HCT116 (cell line): ENCODE measurements at regions not wholly inside any gene's neighbourhood (a gene's known extent, or its start where the extent isn't known, plus 50 kb on each side); places are given as distances from the start of the nearest gene placed in this dataset.
A peak's percentile ranks its signal among the peaks of the same experiment; 100 is the strongest.
"Not testable (repeated sequence)": the region's sequence is repeated elsewhere in the genome, so short reads cannot be mapped to it uniquely, and the experiment has no call there.

Experiments used
- ATAC-seq: fragments of 200-7000 bp; cut with Tn5 transposase; 2 replicates; pipeline ENCODE4 v1.9.1; 2020; ENCODE audit warnings: mild to moderate bottlenecking, moderate library complexity
- BruUV-seq: library from RNA; stranded (reverse); fragments of 400-500 nt; replicated peaks from 2 replicates; lab custom pipeline; 2021; lab: Mats Ljungman, UMichigan
- CTCF ChIA-PET: fragments of 300-600 bp; sonication (Branson Sonifier 250); formaldehyde crosslinking; loops from one replicate; lab custom pipeline; 2021; ENCODE audit warnings: antibody characterized with exemption; lab: Charles Lee
- POLR2A ChIA-PET: fragments of 300-600, 350-600 bp; sonication (Branson Sonifier 250); formaldehyde crosslinking; loops from one replicate; lab custom pipeline; 2021; ENCODE audit warnings: antibody characterized with exemption; lab: Charles Lee
- RAD21 ChIA-PET, 2 experiments: fragments of 300-600 bp; sonication (Branson Sonifier 250); formaldehyde crosslinking; loops; one replicate each; lab custom pipeline; 2023; ENCODE audit warnings: low total read pairs in 2 of 2; ENCODE audit not compliant: uncharacterized antibody in 2 of 2, unreplicated experiment in 2 of 2, low non-redundant PET in 1 of 2; lab: Charles Lee
- DNase-seq: peaks from one replicate; pipeline ENCODE4 v3.0.0-alpha.2; 2010; ENCODE audit warnings: low read depth, low spot score
- H2AFZ ChIP-seq: fragments of 200-600 bp; shearing (Covaris generic), sonication (generic); 2 replicates; pipeline ENCODE4 v1.6.1; 2017; ENCODE audit warnings: low read depth, mixed run types, mixed read lengths, antibody characterized with exemption, low read length; ENCODE audit not compliant: poor library complexity, severe bottlenecking
- H3K27ac ChIP-seq: 2 replicates; pipeline ENCODE4 v1.5.1; 2012; ENCODE audit warnings: low read depth, low read length
- H3K27me3 ChIP-seq: fragments of 200-600 bp; sonication (generic); 2 replicates; pipeline ENCODE4 v1.6.1; 2016; ENCODE audit warnings: mixed run types, low read length, mixed read lengths; ENCODE audit not compliant: insufficient read depth
- H3K36me3 ChIP-seq, 2 experiments: fragments of 200-500 bp in 1 of 2; fragments of 200-600 bp in 1 of 2; sonication (Bioruptor generic) in 1 of 2; sonication (generic) in 1 of 2; 2 replicates each; pipeline versions ENCODE4 v1.5.1 to v1.6.1; 2014 to 2016; ENCODE audit warnings: low read length in 2 of 2, inconsistent platforms in 1 of 2, mixed read lengths in 1 of 2, mixed run types in 1 of 2; ENCODE audit not compliant: insufficient read depth in 2 of 2, control insufficient read depth in 1 of 2
- H3K4me1 ChIP-seq, 2 experiments: fragments of 200-600 bp in 1 of 2; sonication (generic) in 1 of 2; 2 replicates each; pipeline versions ENCODE4 v1.5.1 to v1.6.1; 2012 to 2017; ENCODE audit warnings: low read length in 2 of 2, inconsistent platforms in 1 of 2, mild to moderate bottlenecking in 1 of 2, mixed read lengths in 1 of 2, mixed run types in 1 of 2, moderate library complexity in 1 of 2; ENCODE audit not compliant: insufficient read depth in 2 of 2, control insufficient read depth in 1 of 2
- H3K4me2 ChIP-seq: fragments of 200-600 bp; sonication (generic); 2 replicates; pipeline ENCODE4 v1.6.1; 2017; ENCODE audit warnings: mixed run types, low read length, mixed read lengths
- H3K4me3 ChIP-seq, 2 experiments: fragments of 200-600 bp in 1 of 2; sonication (generic) in 1 of 2; replicated peaks in 1 of 2; 2 replicates each; pipeline ENCODE4 v1.5.1; 2011 to 2016; ENCODE audit warnings: low read length in 2 of 2, control low read depth in 1 of 2, low read depth in 1 of 2, mild to moderate bottlenecking in 1 of 2, mixed read lengths in 1 of 2, mixed run types in 1 of 2
- H3K79me2 ChIP-seq: fragments of 200-600 bp; sonication (generic); 2 replicates; pipeline ENCODE4 v1.6.1; 2017; ENCODE audit warnings: mild to moderate bottlenecking, mixed run types, low read length, moderate library complexity, mixed read lengths; ENCODE audit not compliant: insufficient read depth
- H3K9ac ChIP-seq: fragments of 200-600 bp; sonication (generic); 2 replicates; pipeline ENCODE4 v1.6.1; 2016; ENCODE audit warnings: low read length, mixed read lengths
- H3K9me2 ChIP-seq: fragments of 200-600 bp; sonication (generic), shearing (Covaris generic); 2 replicates; pipeline ENCODE4 v1.6.1; 2017; ENCODE audit warnings: mixed run types, mild to moderate bottlenecking, moderate library complexity; ENCODE audit not compliant: insufficient read depth
- H3K9me3 ChIP-seq, 2 experiments: fragments of 200-500 bp in 1 of 2; fragments of 200-600 bp in 1 of 2; sonication (Bioruptor generic) in 1 of 2; sonication (generic) in 1 of 2; 2 replicates each; pipeline ENCODE4 v1.6.1; 2014 to 2017; ENCODE audit warnings: low read length in 2 of 2, mixed read lengths in 2 of 2, inconsistent platforms in 1 of 2, low read depth in 1 of 2, mild to moderate bottlenecking in 1 of 2, mixed run types in 1 of 2, moderate library complexity in 1 of 2; ENCODE audit not compliant: control insufficient read depth in 1 of 2, insufficient read depth in 1 of 2
- H4K20me1 ChIP-seq: fragments of 200-600 bp; sonication (generic), shearing (Covaris generic); 2 replicates; pipeline ENCODE4 v1.6.1; 2017; ENCODE audit warnings: mixed run types, mild to moderate bottlenecking, moderate library complexity; ENCODE audit not compliant: insufficient read depth
- CEBPB ChIP-seq: IDR thresholded peaks from 2 replicates; pipeline ENCODE4 v1.6.1; 2012; ENCODE audit warnings: low read depth
- FOSL1 ChIP-seq: IDR thresholded peaks from 2 replicates; pipeline ENCODE4 v1.6.1; 2012; ENCODE audit warnings: low read depth
- POLR2A ChIP-seq: IDR thresholded peaks from 2 replicates; pipeline ENCODE4 v1.7.0; 2011; ENCODE audit warnings: borderline replicate concordance; ENCODE audit not compliant: insufficient read depth, insufficient read length; ENCODE audit errors: extremely low read depth
- SP1 ChIP-seq: IDR thresholded peaks from 2 replicates; pipeline ENCODE4 v1.6.1; 2012; ENCODE audit warnings: low read depth
- TCF7L2 ChIP-seq: IDR thresholded peaks from 2 replicates; pipeline ENCODE4 v1.7.0; 2011; ENCODE audit warnings: borderline replicate concordance, inconsistent platforms; ENCODE audit not compliant: insufficient read depth, insufficient read length; ENCODE audit errors: extremely low read depth
- intact Hi-C: fragments of 100-400 bp; cut with micrococcal nuclease; formaldehyde crosslinking; loops from 2 replicates; pipeline ENCODE4 v1.10.0; 2022

DNA sequence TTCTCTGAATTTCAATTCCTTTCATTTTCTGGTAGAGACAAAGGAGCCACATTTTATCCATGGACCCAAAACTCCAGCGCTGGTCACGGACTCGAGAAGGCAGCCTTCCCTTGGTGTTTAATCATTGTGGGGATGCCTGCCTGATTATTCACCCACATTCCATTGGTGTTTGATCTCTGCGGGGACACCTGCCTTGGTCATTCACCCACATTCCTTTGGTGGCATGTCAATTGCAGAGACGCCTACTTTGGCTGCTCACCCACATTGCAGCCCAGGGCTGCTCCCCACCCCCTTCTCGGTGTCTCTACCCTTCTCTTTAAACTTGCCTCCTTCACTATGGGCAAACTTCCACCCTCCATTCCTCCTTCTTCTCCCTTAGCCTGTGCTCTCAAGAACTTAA is 780.7 kb upstream of the POU3F4 start:
- intact Hi-C loops, H3K27me3 ChIP-seq, RAD21 ChIA-PET, BruUV-seq, H3K9ac ChIP-seq, H3K9me2 ChIP-seq, H3K9me3 ChIP-seq, POLR2A ChIA-PET, CTCF ChIA-PET, H3K79me2 ChIP-seq, H3K36me3 ChIP-seq, H2AFZ ChIP-seq, H4K20me1 ChIP-seq, H3K27ac ChIP-seq, H3K4me3 ChIP-seq: not testable (repeated sequence)
- TF ChIP-seq TCF7L2 (peak; percentile 22), SP1 (peak; percentile 20; the same call in 1 of the 2 replicates), FOSL1 (0 out of 2 replicates have a peak, but pooled peaks have one; percentile 13)
- DNase-seq = peak; percentile 4
- peaks cover 0 to 13% of the 10 kb centered on the region in 2 experiments; a peak in 1 of 4 replicates for H3K4me1 ChIP-seq
- H3K4me2 ChIP-seq = peak overlapping the region; percentile 60
- peak; percentile 30; the same call in 1 of the 2 replicates for ATAC-seq

DNA sequence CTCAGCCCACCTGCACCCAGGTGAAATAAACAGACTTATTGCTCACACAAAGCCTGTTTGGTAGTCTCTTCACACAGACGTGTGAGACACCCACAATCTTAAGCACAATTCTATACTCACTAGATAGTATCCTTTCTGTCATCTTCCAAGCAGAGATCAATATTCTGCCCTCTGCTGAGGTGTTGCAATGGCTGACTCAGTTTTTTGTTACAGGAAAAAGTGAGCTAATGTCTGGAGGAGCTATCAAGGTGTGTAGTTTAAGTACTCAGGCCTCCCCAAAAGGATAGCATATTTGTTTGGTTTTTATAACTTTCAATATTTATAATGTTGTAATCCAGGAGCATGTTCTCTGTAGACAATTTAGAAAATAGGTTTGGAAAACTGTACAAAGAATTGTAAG is 775.2 kb upstream of the POU3F4 start:
- no peak for ATAC-seq
- Histone ChIP-seq H3K27ac (no peak overlapping the region), H3K9me2 (no peaks in the 10 kb centered on the region), H4K20me1 (no peaks in the 10 kb centered on the region), H2AFZ (no peak overlapping the region), H3K79me2 (no peaks in the 10 kb centered on the region), H3K4me3 (no peak overlapping the region), H3K4me2 (no peak overlapping the region), H3K27me3 (no peaks in the 10 kb centered on the region), H3K9ac (no peak overlapping the region), H3K9me3 (no peaks in the 10 kb centered on the region), H3K4me1 (peaks cover 0 to 4% of the 10 kb centered on the region in 2 experiments; a peak in 1 of 4 replicates), H3K36me3 (no peaks in the 10 kb centered on the region)
- POLR2A ChIA-PET = no interaction called here
- no TSS peak for BruUV-seq
- 0 out of 2 replicates have a peak, but pooled peaks have one; percentile 12 for TF ChIP-seq CEBPB
- TF ChIP-seq POLR2A = no peak
- DNase-seq = no peak
- intact Hi-C loops = no loop called here
- RAD21 ChIA-PET = no interaction called here
- CTCF ChIA-PET = no interaction called here
